Breast epithelium (tissue), 3 donors: ENCODE measurements at regions not wholly inside any gene's neighbourhood (a gene's known extent, or its start where the extent isn't known, plus 50 kb on each side); places are given as distances from the start of the nearest gene placed in this dataset.

ENCODE experiments used
- CTCF ChIP-seq, 3 donors: fragments of 450-650 bp; IDR thresholded peaks; one replicate each; pipeline ENCODE4 v1.5.1; 2016 to 2017; ENCODE audit warnings: antibody characterized with exemption in 3 of 3, mild to moderate bottlenecking in 3 of 3, moderate library complexity in 3 of 3
- POLR2A ChIP-seq: fragments of 450-650 bp; IDR thresholded peaks from one replicate; pipeline ENCODE4 v1.6.1; 2016; ENCODE audit warnings: antibody characterized with exemption, mild to moderate bottlenecking, moderate library complexity
- POLR2AphosphoS5 ChIP-seq, 3 donors: sonication (generic); formaldehyde crosslinking; IDR thresholded peaks; one replicate each; pipeline ENCODE4 v1.6.1; 2017; ENCODE audit warnings: antibody characterized with exemption in 3 of 3

GRCh38 chr1:96492236-96492635 lies 229.3 kb upstream of the PTBP2 start:
- TF ChIP-seq CTCF (IDR thresholded peaks at IDR 0.05): no peak
- TF ChIP-seq POLR2A: no peak
- no peak for TF ChIP-seq POLR2AphosphoS5 (IDR thresholded peaks at IDR 0.05)
